ENCODE measurements at regions not wholly inside any gene's neighbourhood (a gene's known extent, or its start where the extent isn't known, plus 50 kb on each side); places are given as distances from the start of the nearest gene placed in this dataset.

DNA sequence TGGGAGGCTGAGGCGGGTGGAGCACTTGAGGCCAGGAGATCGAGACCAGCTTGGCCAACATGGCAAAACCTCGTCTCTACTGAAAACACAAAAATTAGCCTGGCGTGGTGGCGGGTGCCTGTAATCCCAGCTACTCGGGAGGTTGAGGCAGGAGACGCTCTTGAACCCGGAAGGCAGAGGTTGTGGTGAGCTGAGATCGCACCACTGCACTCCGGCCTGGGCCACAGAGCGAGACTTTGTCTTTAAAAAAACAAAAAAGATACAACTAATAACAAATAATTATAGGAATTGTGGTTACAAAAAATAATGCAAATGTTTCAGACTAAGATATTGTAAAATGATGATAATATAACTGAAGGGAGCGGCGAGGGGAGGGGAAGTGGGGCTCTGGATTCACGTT, 90.3 kb upstream of the RTL6 start:
- H3K27ac ChIP-seq (ENCODE audit: insufficient read depth, low read length), result no peak overlapping the region
- H3K9ac ChIP-seq (ENCODE audit: low read depth, low read length), result no peak overlapping the region
- no peak overlapping the region for H4K8ac ChIP-seq (ENCODE audit: low read depth in 2 of 2, low read length in 2 of 2)
- BruUV-seq (replicated peaks), result no TSS peak
- no peak overlapping the region for H2BK20ac ChIP-seq (ENCODE audit: low read depth, low read length)
- H3K56ac ChIP-seq (ENCODE audit: extremely low read depth, insufficient read depth, low read length), result no peak overlapping the region
- in situ Hi-C loops (cut with MboI; ENCODE audit: low sequenced_read_pairs) (no loop called here), dilution Hi-C loops (cut with HindIII; ENCODE audit: low sequenced_read_pairs, unreplicated experiment) (no loop called here), intact Hi-C loops (cut with micrococcal nuclease) (no loop called here)
- H2AK9ac ChIP-seq (replicated peaks; ENCODE audit: low read depth, low read length, poor library complexity), result no peak overlapping the region
- no peaks in the 10 kb centered on the region for H4K20me1 ChIP-seq (ENCODE audit: insufficient read depth, low read length)
- no peak overlapping the region for H2BK120ac ChIP-seq (ENCODE audit: low read depth, low read length)
- no peak overlapping the region for H3K4me3 ChIP-seq (ENCODE audit: insufficient read depth, low read depth, low read length)
- ATAC-seq (ENCODE audit: low read depth) (no peak), DNase-seq (no peak)
- WGBS, 2 experiments (ENCODE audit: extremely low coverage in 2 of 2, insufficient read length in 1 of 2), result no CpG with 5 or more reads among the region's 14 CpGs
- no peak overlapping the region for H3K4me2 ChIP-seq (ENCODE audit: low read depth, low read length)
- POLR2A ChIA-PET (ENCODE audit: unreplicated experiment), result no interaction called here
- no peak overlapping the region for H3K23ac ChIP-seq (ENCODE audit: low read depth, low read length)
- H3K36me3 ChIP-seq (ENCODE audit: control insufficient read depth, insufficient read depth, low read length), result no peaks in the 10 kb centered on the region
- no peak for TF ChIP-seq MAFK (IDR thresholded peaks at IDR 0.05; ENCODE audit: low read depth, low read length)
- no peak for TF ChIP-seq NFE2L2 (IDR thresholded peaks at IDR 0.05; ENCODE audit: low read depth, low read length)
- no peak for TF ChIP-seq CEBPB (IDR thresholded peaks at IDR 0.05; ENCODE audit: low read depth, low read length)
- TF ChIP-seq RAD21 (IDR thresholded peaks at IDR 0.05; ENCODE audit: low read length), result no peak
- TF ChIP-seq RFX5 (IDR thresholded peaks at IDR 0.05; ENCODE audit: low read depth, low read length), result no peak
- TF ChIP-seq ELK1 (IDR thresholded peaks at IDR 0.05; ENCODE audit: borderline replicate concordance, low read depth, low read length), result no peak
- TF ChIP-seq, protein P1, sequence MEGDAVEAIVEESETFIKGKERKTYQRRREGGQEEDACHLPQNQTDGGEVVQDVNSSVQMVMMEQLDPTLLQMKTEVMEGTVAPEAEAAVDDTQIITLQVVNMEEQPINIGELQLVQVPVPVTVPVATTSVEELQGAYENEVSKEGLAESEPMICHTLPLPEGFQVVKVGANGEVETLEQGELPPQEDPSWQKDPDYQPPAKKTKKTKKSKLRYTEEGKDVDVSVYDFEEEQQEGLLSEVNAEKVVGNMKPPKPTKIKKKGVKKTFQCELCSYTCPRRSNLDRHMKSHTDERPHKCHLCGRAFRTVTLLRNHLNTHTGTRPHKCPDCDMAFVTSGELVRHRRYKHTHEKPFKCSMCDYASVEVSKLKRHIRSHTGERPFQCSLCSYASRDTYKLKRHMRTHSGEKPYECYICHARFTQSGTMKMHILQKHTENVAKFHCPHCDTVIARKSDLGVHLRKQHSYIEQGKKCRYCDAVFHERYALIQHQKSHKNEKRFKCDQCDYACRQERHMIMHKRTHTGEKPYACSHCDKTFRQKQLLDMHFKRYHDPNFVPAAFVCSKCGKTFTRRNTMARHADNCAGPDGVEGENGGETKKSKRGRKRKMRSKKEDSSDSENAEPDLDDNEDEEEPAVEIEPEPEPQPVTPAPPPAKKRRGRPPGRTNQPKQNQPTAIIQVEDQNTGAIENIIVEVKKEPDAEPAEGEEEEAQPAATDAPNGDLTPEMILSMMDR (conservative IDR thresholded peaks at IDR 0.05; ENCODE audit: low read depth, low read length), result no peak
- TF ChIP-seq USF2 (IDR thresholded peaks at IDR 0.05; ENCODE audit: low read depth, low read length), result no peak
- no peak for TF ChIP-seq RCOR1 (IDR thresholded peaks at IDR 0.05; ENCODE audit: insufficient replicate concordance, low read length)
- no peak for TF ChIP-seq FOS (IDR thresholded peaks at IDR 0.05; ENCODE audit: low read depth, low read length)
- H2BK5ac ChIP-seq (ENCODE audit: low read depth, low read length, poor library complexity, severe bottlenecking), result no peak overlapping the region
- H3K4me1 ChIP-seq (ENCODE audit: control insufficient read depth, insufficient read depth, low read length), result peaks cover under 1% of the 10 kb centered on the region; the same call in 1 of the 2 replicates
- H3K4ac ChIP-seq (ENCODE audit: low read depth, low read length), result no peak overlapping the region
- H3K79me1 ChIP-seq (ENCODE audit: low read depth in 1 of 2, low read length in 2 of 2), result no peaks in the 10 kb centered on the region
- peaks cover 6% of the 10 kb centered on the region; the same call in 1 of the 2 replicates for H3K9me3 ChIP-seq (ENCODE audit: control insufficient read depth, insufficient read depth, low read length)
- no peak overlapping the region for H3K14ac ChIP-seq (replicated peaks; ENCODE audit: low read depth, low read length)
- no peak overlapping the region for H3K18ac ChIP-seq (ENCODE audit: low read depth, low read length)
- H2AFZ ChIP-seq (replicated peaks; ENCODE audit: low read length, poor library complexity), result no peak overlapping the region
- no peaks in the 10 kb centered on the region for H3K9me1 ChIP-seq (ENCODE audit: insufficient read depth, low read length)
- H4K91ac ChIP-seq (ENCODE audit: insufficient read depth, low read depth, low read length), result no peak overlapping the region
- CTCF ChIA-PET, result no interaction called here
- H2BK15ac ChIP-seq (ENCODE audit: low read depth, low read length), result no peak overlapping the region
- no peak overlapping the region for H4K5ac ChIP-seq (ENCODE audit: low read depth, low read length)
- peaks cover 10% of the 10 kb centered on the region for H3K27me3 ChIP-seq (ENCODE audit: control insufficient read depth, insufficient read depth, low read length)
- no peak overlapping the region for H2AK5ac ChIP-seq (ENCODE audit: low read depth, low read length)
